ENCODE measurements at regions not wholly inside any gene's neighbourhood (a gene's known extent, or its start where the extent isn't known, plus 50 kb on each side); places are given as distances from the start of the nearest gene placed in this dataset.

GRCh38 chr10:121284936-121285335, 313.3 kb downstream of the FGFR2 start:
- Histone ChIP-seq H3K36me3 (ENCODE audit: control insufficient read depth in 3 of 3, insufficient read depth in 3 of 3, low read length in 3 of 3) (no peaks in the 10 kb centered on the region), H3K27ac (ENCODE audit: low read depth, low read length) (no peak overlapping the region), H3K27me3 (ENCODE audit: control insufficient read depth in 3 of 3, insufficient read depth in 3 of 3, low read length in 3 of 3) (no peaks in the 10 kb centered on the region), H3K4me1 (ENCODE audit: control insufficient read depth in 3 of 3, insufficient read depth in 3 of 3, low read length in 3 of 3) (no peaks in the 10 kb centered on the region), H3K9me3 (ENCODE audit: control insufficient read depth in 3 of 3, low read length in 3 of 3) (no peaks in the 10 kb centered on the region), H3K9ac (ENCODE audit: low read depth in 1 of 3, low read length in 3 of 3) (no peak overlapping the region), H3K4me3 (ENCODE audit: low read length in 3 of 3) (no peak overlapping the region)

GRCh38 chr10:121285406-121286196, 312.6 kb downstream of the FGFR2 start:
- no peaks in the 10 kb centered on the region for H3K4me1 ChIP-seq (ENCODE audit: control insufficient read depth in 3 of 3, insufficient read depth in 3 of 3, low read length in 3 of 3)
- H3K9me3 ChIP-seq (ENCODE audit: control insufficient read depth in 3 of 3, low read length in 3 of 3) = no peaks in the 10 kb centered on the region
- no peak overlapping the region for H3K9ac ChIP-seq (ENCODE audit: low read depth in 1 of 3, low read length in 3 of 3)
- H3K27me3 ChIP-seq (ENCODE audit: control insufficient read depth in 3 of 3, insufficient read depth in 3 of 3, low read length in 3 of 3) = no peaks in the 10 kb centered on the region
- no peak overlapping the region for H3K4me3 ChIP-seq (ENCODE audit: low read length in 3 of 3)
- H3K27ac ChIP-seq (ENCODE audit: low read depth, low read length) = no peak overlapping the region
- no peaks in the 10 kb centered on the region for H3K36me3 ChIP-seq (ENCODE audit: control insufficient read depth in 3 of 3, insufficient read depth in 3 of 3, low read length in 3 of 3)

GRCh38 chr10:121288011-121288410, 310.2 kb downstream of the FGFR2 start:
- Histone ChIP-seq H3K4me1 (ENCODE audit: control insufficient read depth in 3 of 3, insufficient read depth in 3 of 3, low read length in 3 of 3) (no peaks in the 10 kb centered on the region), H3K36me3 (ENCODE audit: control insufficient read depth in 3 of 3, insufficient read depth in 3 of 3, low read length in 3 of 3) (no peaks in the 10 kb centered on the region), H3K4me3 (ENCODE audit: low read length in 3 of 3) (no peak overlapping the region), H3K27me3 (ENCODE audit: control insufficient read depth in 3 of 3, insufficient read depth in 3 of 3, low read length in 3 of 3) (peaks cover 0 to 14% (median 5%) of the 10 kb centered on the region in 3 donors), H3K27ac (ENCODE audit: low read depth, low read length) (no peak overlapping the region), H3K9ac (ENCODE audit: low read depth in 1 of 3, low read length in 3 of 3) (no peak overlapping the region), H3K9me3 (ENCODE audit: control insufficient read depth in 3 of 3, low read length in 3 of 3) (no peaks in the 10 kb centered on the region)

GRCh38 chr10:121288864-121289661, 309.2 kb downstream of the FGFR2 start:
- no peaks in the 10 kb centered on the region for H3K4me1 ChIP-seq (ENCODE audit: control insufficient read depth in 3 of 3, insufficient read depth in 3 of 3, low read length in 3 of 3)
- H3K4me3 ChIP-seq (ENCODE audit: low read length in 3 of 3) = no peak overlapping the region
- no peak overlapping the region for H3K27ac ChIP-seq (ENCODE audit: low read depth, low read length)
- peaks cover 0 to 16% (median 7%) of the 10 kb centered on the region in 3 donors for H3K27me3 ChIP-seq (ENCODE audit: control insufficient read depth in 3 of 3, insufficient read depth in 3 of 3, low read length in 3 of 3)
- no peak overlapping the region for H3K9ac ChIP-seq (ENCODE audit: low read depth in 1 of 3, low read length in 3 of 3)
- H3K9me3 ChIP-seq (ENCODE audit: control insufficient read depth in 3 of 3, low read length in 3 of 3) = no peaks in the 10 kb centered on the region
- H3K36me3 ChIP-seq (ENCODE audit: control insufficient read depth in 3 of 3, insufficient read depth in 3 of 3, low read length in 3 of 3) = no peaks in the 10 kb centered on the region

- Histone ChIP-seq H3K27me3 (ENCODE audit: control insufficient read depth in 3 of 3, insufficient read depth in 3 of 3, low read length in 3 of 3) (peaks cover 0 to 20% (median 7%) of the 10 kb centered on the region in 3 donors), H3K36me3 (ENCODE audit: control insufficient read depth in 3 of 3, insufficient read depth in 3 of 3, low read length in 3 of 3) (no peaks in the 10 kb centered on the region), H3K9ac (ENCODE audit: low read depth in 1 of 3, low read length in 3 of 3) (no peak overlapping the region), H3K4me1 (ENCODE audit: control insufficient read depth in 3 of 3, insufficient read depth in 3 of 3, low read length in 3 of 3) (no peaks in the 10 kb centered on the region), H3K9me3 (ENCODE audit: control insufficient read depth in 3 of 3, low read length in 3 of 3) (no peaks in the 10 kb centered on the region), H3K4me3 (ENCODE audit: low read length in 3 of 3) (no peak overlapping the region), H3K27ac (ENCODE audit: low read depth, low read length) (no peak overlapping the region)
These were observed 308.4 kb downstream of the FGFR2 start for GRCh38 chr10:121289800-121290199.

- Histone ChIP-seq H3K4me1 (ENCODE audit: control insufficient read depth in 3 of 3, insufficient read depth in 3 of 3, low read length in 3 of 3) (no peaks in the 10 kb centered on the region), H3K27me3 (ENCODE audit: control insufficient read depth in 3 of 3, insufficient read depth in 3 of 3, low read length in 3 of 3) (peaks cover 0 to 20% (median 7%) of the 10 kb centered on the region in 3 donors), H3K9me3 (ENCODE audit: control insufficient read depth in 3 of 3, low read length in 3 of 3) (no peaks in the 10 kb centered on the region), H3K27ac (ENCODE audit: low read depth, low read length) (no peak overlapping the region), H3K36me3 (ENCODE audit: control insufficient read depth in 3 of 3, insufficient read depth in 3 of 3, low read length in 3 of 3) (no peaks in the 10 kb centered on the region), H3K4me3 (ENCODE audit: low read length in 3 of 3) (no peak overlapping the region), H3K9ac (ENCODE audit: low read depth in 1 of 3, low read length in 3 of 3) (no peak overlapping the region)
These were observed 307.6 kb downstream of the FGFR2 start for GRCh38 chr10:121290674-121291073.

- no peaks in the 10 kb centered on the region for H3K9me3 ChIP-seq (ENCODE audit: control insufficient read depth in 3 of 3, low read length in 3 of 3)
- H3K9ac ChIP-seq (ENCODE audit: low read depth in 1 of 3, low read length in 3 of 3) = no peak overlapping the region
- peaks cover 0 to 20% (median 7%) of the 10 kb centered on the region in 3 donors for H3K27me3 ChIP-seq (ENCODE audit: control insufficient read depth in 3 of 3, insufficient read depth in 3 of 3, low read length in 3 of 3)
- no peaks in the 10 kb centered on the region for H3K4me1 ChIP-seq (ENCODE audit: control insufficient read depth in 3 of 3, insufficient read depth in 3 of 3, low read length in 3 of 3)
- no peak overlapping the region for H3K27ac ChIP-seq (ENCODE audit: low read depth, low read length)
- no peak overlapping the region for H3K4me3 ChIP-seq (ENCODE audit: low read length in 3 of 3)
- H3K36me3 ChIP-seq (ENCODE audit: control insufficient read depth in 3 of 3, insufficient read depth in 3 of 3, low read length in 3 of 3) = no peaks in the 10 kb centered on the region
These were observed 306.9 kb downstream of the FGFR2 start for GRCh38 chr10:121291376-121291775.

GRCh38 chr10:121291823-121292222, 306.4 kb downstream of the FGFR2 start:
- H3K9me3 ChIP-seq (ENCODE audit: control insufficient read depth in 3 of 3, low read length in 3 of 3) = no peaks in the 10 kb centered on the region
- H3K4me3 ChIP-seq (ENCODE audit: low read length in 3 of 3) = no peak overlapping the region
- no peak overlapping the region for H3K9ac ChIP-seq (ENCODE audit: low read depth in 1 of 3, low read length in 3 of 3)
- H3K36me3 ChIP-seq (ENCODE audit: control insufficient read depth in 3 of 3, insufficient read depth in 3 of 3, low read length in 3 of 3) = no peaks in the 10 kb centered on the region
- H3K27me3 ChIP-seq (ENCODE audit: control insufficient read depth in 3 of 3, insufficient read depth in 3 of 3, low read length in 3 of 3) = peaks cover 0 to 21% (median 7%) of the 10 kb centered on the region in 3 donors
- no peak overlapping the region for H3K27ac ChIP-seq (ENCODE audit: low read depth, low read length)
- no peaks in the 10 kb centered on the region for H3K4me1 ChIP-seq (ENCODE audit: control insufficient read depth in 3 of 3, insufficient read depth in 3 of 3, low read length in 3 of 3)

- H3K9ac ChIP-seq (ENCODE audit: low read depth in 1 of 3, low read length in 3 of 3) = no peak overlapping the region
- H3K27me3 ChIP-seq (ENCODE audit: control insufficient read depth in 3 of 3, insufficient read depth in 3 of 3, low read length in 3 of 3) = peaks cover 0 to 22% (median 7%) of the 10 kb centered on the region in 3 donors
- H3K27ac ChIP-seq (ENCODE audit: low read depth, low read length) = no peak overlapping the region
- no peaks in the 10 kb centered on the region for H3K9me3 ChIP-seq (ENCODE audit: control insufficient read depth in 3 of 3, low read length in 3 of 3)
- no peaks in the 10 kb centered on the region for H3K4me1 ChIP-seq (ENCODE audit: control insufficient read depth in 3 of 3, insufficient read depth in 3 of 3, low read length in 3 of 3)
- H3K36me3 ChIP-seq (ENCODE audit: control insufficient read depth in 3 of 3, insufficient read depth in 3 of 3, low read length in 3 of 3) = no peaks in the 10 kb centered on the region
- no peak overlapping the region for H3K4me3 ChIP-seq (ENCODE audit: low read length in 3 of 3)
These were observed 305.9 kb downstream of the FGFR2 start for GRCh38 chr10:121292321-121292720.

GRCh38 chr10:121293110-121293509, 305.1 kb downstream of the FGFR2 start:
- no peak overlapping the region for H3K27ac ChIP-seq (ENCODE audit: low read depth, low read length)

More at GRCh38 chr10:121293110-121293509, 305.1 kb downstream of the FGFR2 start:
- Histone ChIP-seq H3K4me3 (ENCODE audit: low read length in 3 of 3) (no peak overlapping the region), H3K9me3 (ENCODE audit: control insufficient read depth in 3 of 3, low read length in 3 of 3) (no peaks in the 10 kb centered on the region), H3K36me3 (ENCODE audit: control insufficient read depth in 3 of 3, insufficient read depth in 3 of 3, low read length in 3 of 3) (no peaks in the 10 kb centered on the region), H3K9ac (ENCODE audit: low read depth in 1 of 3, low read length in 3 of 3) (no peak overlapping the region), H3K4me1 (ENCODE audit: control insufficient read depth in 3 of 3, insufficient read depth in 3 of 3, low read length in 3 of 3) (no peaks in the 10 kb centered on the region), H3K27me3 (ENCODE audit: control insufficient read depth in 3 of 3, insufficient read depth in 3 of 3, low read length in 3 of 3) (peaks cover 0 to 22% (median 7%) of the 10 kb centered on the region in 3 donors)

Measured in skeletal muscle tissue (tissue), 3 donors.